Mammary epithelial cell (primary cell): ENCODE measurements at regions not wholly inside any gene's neighbourhood (a gene's known extent, or its start where the extent isn't known, plus 50 kb on each side); places are given as distances from the start of the nearest gene placed in this dataset.

Experiments used
- CTCF ChIP-seq, 2 donors: IDR thresholded peaks in 1 of 2; conservative IDR thresholded peaks in 1 of 2; 2 replicates each; pipeline ENCODE4 v1.5.1; 2011 to 2012; ENCODE audit warnings: inconsistent platforms in 2 of 2, low read length in 2 of 2, mild to moderate bottlenecking in 2 of 2, control low read depth in 1 of 2, low read depth in 1 of 2; ENCODE audit not compliant: insufficient read depth in 1 of 2; ENCODE audit errors: extremely low read depth in 1 of 2
- EZH2 ChIP-seq: IDR thresholded peaks from 2 replicates; pipeline ENCODE4 v1.6.1; 2012; ENCODE audit warnings: low read length, inconsistent platforms, borderline replicate concordance

GRCh38 chr7:1301054-1301881, 68.6 kb downstream of the UNCX start:
- no peak for TF ChIP-seq CTCF (conservative IDR thresholded peaks at IDR 0.05 in 1 of 2, IDR thresholded peaks at IDR 0.05 in 1 of 2; ENCODE audit: extremely low read depth in 1 of 2, insufficient read depth in 1 of 2, low read depth in 1 of 2, low read length in 2 of 2)
- no peak for TF ChIP-seq EZH2
